H1 (cell line): ENCODE measurements at regions not wholly inside any gene's neighbourhood (a gene's known extent, or its start where the extent isn't known, plus 50 kb on each side); places are given as distances from the start of the nearest gene placed in this dataset.

Experiments
- CEBPB ChIP-seq: IDR thresholded peaks from 2 replicates; pipeline ENCODE4 v1.6.1; 2012; ENCODE audit warnings: low read depth, low read length
- CREB1 ChIP-seq: IDR thresholded peaks from 2 replicates; pipeline ENCODE4 v1.6.1; 2012; ENCODE audit warnings: inconsistent platforms
- E2F6 ChIP-seq: IDR thresholded peaks from 2 replicates; pipeline ENCODE4 v1.6.1; 2012; ENCODE audit warnings: inconsistent platforms
- EZH2 ChIP-seq: fragments of 200-600 bp; sonication (generic); IDR thresholded peaks from 2 replicates; pipeline ENCODE4 v1.7.1; 2012; ENCODE audit warnings: low read depth, mild to moderate bottlenecking, moderate library complexity, low read length, inconsistent platforms; ENCODE audit not compliant: severe bottlenecking
- HDAC6 ChIP-seq: IDR thresholded peaks from one replicate; pipeline ENCODE4 v1.7.1; 2012; ENCODE audit warnings: low read depth, mild to moderate bottlenecking, inconsistent platforms, low read length, moderate library complexity
- POLR2AphosphoS5 ChIP-seq: IDR thresholded peaks from 2 replicates; pipeline ENCODE4 v1.6.1; 2011; ENCODE audit warnings: low read depth, low read length
- SP4 ChIP-seq: IDR thresholded peaks from 2 replicates; pipeline ENCODE4 v1.6.1; 2012; ENCODE audit warnings: low read length, inconsistent platforms
- SUZ12 ChIP-seq: fragments of 200-600 bp; sonication (generic); IDR thresholded peaks from 2 replicates; pipeline ENCODE4 v1.6.1; 2012; ENCODE audit warnings: mild to moderate bottlenecking, inconsistent platforms, low read length, moderate library complexity, mixed read lengths
- TAF1 ChIP-seq: IDR thresholded peaks from 2 replicates; pipeline ENCODE4 v1.6.1; 2011; ENCODE audit warnings: mild to moderate bottlenecking, low read depth, low read length
- TF ChIP-seq, protein P1 (sequence below): IDR thresholded peaks from 2 replicates; pipeline ENCODE4 v1.6.1; 2011; ENCODE audit warnings: low read depth, mild to moderate bottlenecking, low read length; ENCODE audit not compliant: insufficient read depth
- TF ChIP-seq, protein P2 (sequence below), 3 experiments: IDR thresholded peaks; 1 replicate in 2 of 3; 2 replicates in 1 of 3; pipeline versions ENCODE4 v1.5.1 to v1.6.1; 2011; ENCODE audit warnings: low read length in 3 of 3, mild to moderate bottlenecking in 3 of 3, inconsistent platforms in 2 of 3, low read depth in 1 of 3, moderate library complexity in 1 of 3; ENCODE audit not compliant: insufficient read depth in 1 of 3; ENCODE audit errors: control extremely low read depth in 1 of 3

- TF ChIP-seq, protein P1, sequence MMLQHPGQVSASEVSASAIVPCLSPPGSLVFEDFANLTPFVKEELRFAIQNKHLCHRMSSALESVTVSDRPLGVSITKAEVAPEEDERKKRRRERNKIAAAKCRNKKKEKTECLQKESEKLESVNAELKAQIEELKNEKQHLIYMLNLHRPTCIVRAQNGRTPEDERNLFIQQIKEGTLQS: no peak
- TF ChIP-seq, protein P2, sequence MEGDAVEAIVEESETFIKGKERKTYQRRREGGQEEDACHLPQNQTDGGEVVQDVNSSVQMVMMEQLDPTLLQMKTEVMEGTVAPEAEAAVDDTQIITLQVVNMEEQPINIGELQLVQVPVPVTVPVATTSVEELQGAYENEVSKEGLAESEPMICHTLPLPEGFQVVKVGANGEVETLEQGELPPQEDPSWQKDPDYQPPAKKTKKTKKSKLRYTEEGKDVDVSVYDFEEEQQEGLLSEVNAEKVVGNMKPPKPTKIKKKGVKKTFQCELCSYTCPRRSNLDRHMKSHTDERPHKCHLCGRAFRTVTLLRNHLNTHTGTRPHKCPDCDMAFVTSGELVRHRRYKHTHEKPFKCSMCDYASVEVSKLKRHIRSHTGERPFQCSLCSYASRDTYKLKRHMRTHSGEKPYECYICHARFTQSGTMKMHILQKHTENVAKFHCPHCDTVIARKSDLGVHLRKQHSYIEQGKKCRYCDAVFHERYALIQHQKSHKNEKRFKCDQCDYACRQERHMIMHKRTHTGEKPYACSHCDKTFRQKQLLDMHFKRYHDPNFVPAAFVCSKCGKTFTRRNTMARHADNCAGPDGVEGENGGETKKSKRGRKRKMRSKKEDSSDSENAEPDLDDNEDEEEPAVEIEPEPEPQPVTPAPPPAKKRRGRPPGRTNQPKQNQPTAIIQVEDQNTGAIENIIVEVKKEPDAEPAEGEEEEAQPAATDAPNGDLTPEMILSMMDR (IDR thresholded peaks at IDR 0.05; ENCODE audit: control extremely low read depth in 1 of 3, insufficient read depth in 1 of 3, low read depth in 1 of 3, low read length in 3 of 3): no peak
- TF ChIP-seq SUZ12: no peak
- no peak for TF ChIP-seq EZH2
- no peak for TF ChIP-seq POLR2AphosphoS5
- no peak for TF ChIP-seq CEBPB
- no peak for TF ChIP-seq TAF1
- no peak for TF ChIP-seq HDAC6
- TF ChIP-seq E2F6: no peak
- no peak for TF ChIP-seq SP4
- no peak for TF ChIP-seq CREB1
These were observed 201.1 kb downstream of the LRIG3 start for GRCh38 chr12:58719161-58719560.
